Sigmoid colon (tissue), 4 donors: ENCODE measurements at regions not wholly inside any gene's neighbourhood (a gene's known extent, or its start where the extent isn't known, plus 50 kb on each side); places are given as distances from the start of the nearest gene placed in this dataset.

ENCODE experiments used
- CTCF ChIP-seq, 4 experiments: fragments of 450-650 bp in 3 of 4; fragments of 200-600 bp in 1 of 4; IDR thresholded peaks; one replicate each; pipeline ENCODE4 v1.5.1; 2016 to 2019; ENCODE audit warnings: antibody characterized with exemption in 4 of 4, mild to moderate bottlenecking in 3 of 4, moderate library complexity in 2 of 4
- EP300 ChIP-seq, 4 donors: sonication (generic); formaldehyde crosslinking; IDR thresholded peaks; one replicate each; pipeline ENCODE4 v1.6.1; 2017; ENCODE audit warnings: antibody characterized with exemption in 4 of 4
- POLR2A ChIP-seq, 2 donors: fragments of 450-650 bp; IDR thresholded peaks; one replicate each; pipeline ENCODE4 v1.6.1; 2016; ENCODE audit warnings: antibody characterized with exemption in 2 of 2, mild to moderate bottlenecking in 2 of 2, moderate library complexity in 2 of 2
- POLR2AphosphoS5 ChIP-seq, 4 donors: sonication (generic); formaldehyde crosslinking; IDR thresholded peaks; one replicate each; pipeline ENCODE4 v1.6.1; 2017; ENCODE audit warnings: antibody characterized with exemption in 4 of 4

- TF ChIP-seq POLR2A (IDR thresholded peaks at IDR 0.05) (no peak), CTCF (IDR thresholded peaks at IDR 0.05) (no peak), POLR2AphosphoS5 (IDR thresholded peaks at IDR 0.05) (no peak), EP300 (IDR thresholded peaks at IDR 0.05) (no peak)
These were observed 163.7 kb upstream of the NDUFV2 start for GRCh38 chr18:8938817-8939216.
